ENCODE measurements at regions not wholly inside any gene's neighbourhood (a gene's known extent, or its start where the extent isn't known, plus 50 kb on each side); places are given as distances from the start of the nearest gene placed in this dataset.

GRCh38 chr13:77412116-77412635 is 85.3 kb upstream of the MYCBP2 start:
- TF ChIP-seq EZH2 (IDR thresholded peaks at IDR 0.05; ENCODE audit: low read depth, unreplicated experiment) (no peak), CTCF (conservative IDR thresholded peaks at IDR 0.05; ENCODE audit: low read depth in 2 of 2) (no peak), POLR2AphosphoS5 (IDR thresholded peaks at IDR 0.05; ENCODE audit: low read depth) (no peak), EZH2phosphoT487 (IDR thresholded peaks at IDR 0.05; ENCODE audit: unreplicated experiment) (no peak), REST (IDR thresholded peaks at IDR 0.05; ENCODE audit: unreplicated experiment) (no peak), ETS1 (IDR thresholded peaks at IDR 0.05) (no peak), ZNF462 (CRISPR knock-in tag; IDR thresholded peaks at IDR 0.05) (no peak), JUNB (IDR thresholded peaks at IDR 0.05; ENCODE audit: unreplicated experiment) (no peak), CREB1 (CRISPR knock-in tag; IDR thresholded peaks at IDR 0.05; ENCODE audit: low read depth) (no peak), ZNF114 (CRISPR knock-in tag; IDR thresholded peaks at IDR 0.05) (no peak), NANOG (IDR thresholded peaks at IDR 0.05; ENCODE audit: borderline replicate concordance) (no peak), ZNF331 (CRISPR knock-in tag; IDR thresholded peaks at IDR 0.05; ENCODE audit: low read depth) (no peak)
